GM21723 (cell line): ENCODE measurements at regions not wholly inside any gene's neighbourhood (a gene's known extent, or its start where the extent isn't known, plus 50 kb on each side); places are given as distances from the start of the nearest gene placed in this dataset.

ENCODE experiments used
- ATAC-seq: cut with Tn5 transposase; IDR thresholded peaks from one replicate; pipeline ENCODE4 v1.9.1; 2021; ENCODE audit warnings: mild to moderate bottlenecking, moderate library complexity; ENCODE audit not compliant: unreplicated experiment

- no peak for ATAC-seq
These were observed 96.6 kb upstream of the POU2AF2 start for GRCh38 chr11:111148953-111149352.

- ATAC-seq, result no peak
These were observed 97.4 kb upstream of the POU2AF2 start for GRCh38 chr11:111148121-111148520.

GRCh38 chr11:111137846-111138245 is 107.7 kb upstream of the POU2AF2 start:
- ATAC-seq, result no peak

GRCh38 chr11:111135778-111136570 is 109.6 kb upstream of the POU2AF2 start:
- no peak for ATAC-seq

GRCh38 chr11:111135101-111135500 is 110.4 kb upstream of the POU2AF2 start:
- ATAC-seq, result no peak

GRCh38 chr11:111128076-111128870 is 117.3 kb upstream of the POU2AF2 start:
- no peak for ATAC-seq

- ATAC-seq, result no peak
These were observed 120.8 kb upstream of the POU2AF2 start for GRCh38 chr11:111124724-111125123.

GRCh38 chr11:111123463-111124398 is 121.8 kb upstream of the POU2AF2 start:
- ATAC-seq, result no peak

GRCh38 chr11:111120696-111121302 is 124.7 kb upstream of the POU2AF2 start:
- no peak for ATAC-seq

GRCh38 chr11:111120161-111120560 is 125.4 kb upstream of the POU2AF2 start:
- no peak for ATAC-seq

- no peak for ATAC-seq
These were observed 125.8 kb upstream of the POU2AF2 start for GRCh38 chr11:111119751-111120150.

- ATAC-seq, result no peak
These were observed 129.6 kb upstream of the POU2AF2 start for GRCh38 chr11:111115890-111116289.

GRCh38 chr11:111114091-111114490 is 131.4 kb upstream of the POU2AF2 start:
- ATAC-seq, result no peak

- no peak for ATAC-seq
These were observed 132.9 kb upstream of the POU2AF2 start for GRCh38 chr11:111112614-111113013.

- ATAC-seq, result no peak
These were observed 138.0 kb upstream of the POU2AF2 start for GRCh38 chr11:111107501-111107900.

GRCh38 chr11:111106641-111107040 is 138.9 kb upstream of the POU2AF2 start:
- ATAC-seq, result no peak

GRCh38 chr11:111105566-111105965 is 140.0 kb upstream of the POU2AF2 start:
- ATAC-seq, result no peak

- ATAC-seq, result no peak
These were observed 141.3 kb upstream of the POU2AF2 start for GRCh38 chr11:111104185-111104584.

GRCh38 chr11:111101881-111102280 is 143.6 kb upstream of the POU2AF2 start:
- no peak for ATAC-seq

- ATAC-seq, result no peak
These were observed 146.4 kb upstream of the POU2AF2 start for GRCh38 chr11:111099028-111099713.
